Thyroid gland (tissue), 4 donors: ENCODE measurements at regions not wholly inside any gene's neighbourhood (a gene's known extent, or its start where the extent isn't known, plus 50 kb on each side); places are given as distances from the start of the nearest gene placed in this dataset.

Experiments used
- DNase-seq, 2 donors: peaks; one replicate each; pipeline ENCODE4 v3.0.0-alpha.2; 2019
- H3K27ac ChIP-seq, 3 donors: fragments of 200-600 bp; sonication (generic); 1 replicate in 2 of 3; 2 replicates in 1 of 3; pipeline ENCODE4 v1.5.1; 2016 to 2019; ENCODE audit warnings: mild to moderate bottlenecking in 1 of 3, moderate library complexity in 1 of 3
- H3K27me3 ChIP-seq: fragments of 200-600 bp; sonication (generic); one replicate; pipeline ENCODE4 v1.5.1; 2019
- H3K36me3 ChIP-seq, 2 donors: fragments of 200-600 bp; sonication (generic); one replicate each; pipeline ENCODE4 v1.5.1; 2016 to 2019
- H3K4me1 ChIP-seq, 2 donors: fragments of 200-600 bp; sonication (generic); one replicate each; pipeline ENCODE4 v1.5.1; 2017 to 2019
- H3K4me3 ChIP-seq, 3 donors: fragments of 200-600 bp; sonication (generic); replicated peaks in 1 of 3; 1 replicate in 2 of 3; 2 replicates in 1 of 3; pipeline ENCODE4 v1.5.1; 2016; ENCODE audit warnings: mild to moderate bottlenecking in 1 of 3
- H3K9me3 ChIP-seq: fragments of 200-600 bp; sonication (generic); one replicate; pipeline ENCODE4 v1.5.1; 2017
- POLR2A ChIP-seq, 2 donors: fragments of 450-650 bp; IDR thresholded peaks; one replicate each; pipeline ENCODE4 v1.6.1; 2017; ENCODE audit warnings: antibody characterized with exemption in 2 of 2, mild to moderate bottlenecking in 2 of 2, moderate library complexity in 1 of 2
- WGBS, 2 donors: methylation state at CpG; one replicate each; pipeline ENCODE4 v1.1.5; 2017; 5-methylcytosine and 5-hydroxymethylcytosine counted together
- intact Hi-C: fragments of 100-400 bp; cut with DNase I; formaldehyde crosslinking; loops from one replicate; pipeline ENCODE4 v1.15.1; 2023
- TF ChIP-seq, protein P1 (sequence below), 6 experiments: fragments of 200-600 bp in 3 of 6; fragments of 450-650 bp in 3 of 6; sonication (generic) in 3 of 6; IDR thresholded peaks; one replicate each; pipeline ENCODE4 v1.5.1; 2016 to 2019; ENCODE audit warnings: antibody characterized with exemption in 6 of 6, mild to moderate bottlenecking in 2 of 6, inconsistent platforms in 1 of 6, moderate library complexity in 1 of 6

GRCh38 chr4:156391325-156391653, 437.6 kb upstream of the CTSO start:
- H3K4me3 ChIP-seq = no peak overlapping the region
- no peaks in the 10 kb centered on the region for H3K4me1 ChIP-seq
- no peaks in the 10 kb centered on the region for H3K9me3 ChIP-seq
- no peaks in the 10 kb centered on the region for H3K36me3 ChIP-seq
- intact Hi-C loops = no loop called here
- WGBS, 2 donors = 79 to 89% methylated on average over 2 of the region's 2 CpGs
- no peak for TF ChIP-seq POLR2A (IDR thresholded peaks at IDR 0.05)
- TF ChIP-seq, protein P1, sequence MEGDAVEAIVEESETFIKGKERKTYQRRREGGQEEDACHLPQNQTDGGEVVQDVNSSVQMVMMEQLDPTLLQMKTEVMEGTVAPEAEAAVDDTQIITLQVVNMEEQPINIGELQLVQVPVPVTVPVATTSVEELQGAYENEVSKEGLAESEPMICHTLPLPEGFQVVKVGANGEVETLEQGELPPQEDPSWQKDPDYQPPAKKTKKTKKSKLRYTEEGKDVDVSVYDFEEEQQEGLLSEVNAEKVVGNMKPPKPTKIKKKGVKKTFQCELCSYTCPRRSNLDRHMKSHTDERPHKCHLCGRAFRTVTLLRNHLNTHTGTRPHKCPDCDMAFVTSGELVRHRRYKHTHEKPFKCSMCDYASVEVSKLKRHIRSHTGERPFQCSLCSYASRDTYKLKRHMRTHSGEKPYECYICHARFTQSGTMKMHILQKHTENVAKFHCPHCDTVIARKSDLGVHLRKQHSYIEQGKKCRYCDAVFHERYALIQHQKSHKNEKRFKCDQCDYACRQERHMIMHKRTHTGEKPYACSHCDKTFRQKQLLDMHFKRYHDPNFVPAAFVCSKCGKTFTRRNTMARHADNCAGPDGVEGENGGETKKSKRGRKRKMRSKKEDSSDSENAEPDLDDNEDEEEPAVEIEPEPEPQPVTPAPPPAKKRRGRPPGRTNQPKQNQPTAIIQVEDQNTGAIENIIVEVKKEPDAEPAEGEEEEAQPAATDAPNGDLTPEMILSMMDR (IDR thresholded peaks at IDR 0.05) = no peak
- no peak for DNase-seq
- H3K27ac ChIP-seq = no peak overlapping the region
- no peaks in the 10 kb centered on the region for H3K27me3 ChIP-seq

DNA sequence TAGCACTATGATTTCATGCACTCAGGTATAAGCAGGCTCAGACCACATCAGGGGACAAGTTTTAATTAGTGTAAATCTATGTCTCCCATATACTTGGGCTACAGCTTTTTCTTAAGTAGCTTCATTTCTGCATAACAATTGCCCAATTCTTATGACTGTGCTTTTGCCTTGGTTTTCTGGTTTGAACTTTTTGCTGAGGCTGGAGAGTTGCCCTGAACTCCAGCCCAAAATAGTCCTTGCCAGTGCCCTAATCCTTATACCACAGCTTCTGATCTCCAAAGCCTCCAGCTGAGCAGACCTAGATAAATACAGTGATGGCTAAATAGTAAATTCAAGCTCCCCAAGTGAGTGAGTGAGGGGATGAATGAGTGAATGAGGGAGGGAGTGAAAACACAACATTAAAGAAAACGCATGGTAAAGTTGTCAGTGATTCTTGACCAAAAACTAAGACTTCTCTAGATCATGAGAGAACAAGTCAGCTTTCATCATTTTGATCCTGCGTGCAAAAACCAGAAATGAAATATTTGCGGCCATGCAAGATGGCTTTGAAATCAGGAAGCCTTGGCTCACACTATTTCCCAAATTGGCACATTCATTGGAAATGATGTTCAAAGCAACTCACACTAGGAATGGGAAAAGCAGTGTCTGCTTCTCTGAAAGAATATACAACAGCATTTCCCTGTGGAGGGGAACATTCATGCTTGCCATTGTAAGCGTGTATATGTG, 437.1 kb upstream of the CTSO start:
- no peaks in the 10 kb centered on the region for H3K27me3 ChIP-seq
- no peak overlapping the region for H3K27ac ChIP-seq
- DNase-seq = no peak
- no peak overlapping the region for H3K4me3 ChIP-seq
- 85 to 93% methylated on average over 4 of the region's 4 CpGs for WGBS, 2 donors
- no peaks in the 10 kb centered on the region for H3K4me1 ChIP-seq
- H3K9me3 ChIP-seq = no peaks in the 10 kb centered on the region
- TF ChIP-seq, protein P1 (IDR thresholded peaks at IDR 0.05) = no peak
- no peak for TF ChIP-seq POLR2A (IDR thresholded peaks at IDR 0.05)
- intact Hi-C loops = no loop called here
- H3K36me3 ChIP-seq = no peaks in the 10 kb centered on the region

DNA sequence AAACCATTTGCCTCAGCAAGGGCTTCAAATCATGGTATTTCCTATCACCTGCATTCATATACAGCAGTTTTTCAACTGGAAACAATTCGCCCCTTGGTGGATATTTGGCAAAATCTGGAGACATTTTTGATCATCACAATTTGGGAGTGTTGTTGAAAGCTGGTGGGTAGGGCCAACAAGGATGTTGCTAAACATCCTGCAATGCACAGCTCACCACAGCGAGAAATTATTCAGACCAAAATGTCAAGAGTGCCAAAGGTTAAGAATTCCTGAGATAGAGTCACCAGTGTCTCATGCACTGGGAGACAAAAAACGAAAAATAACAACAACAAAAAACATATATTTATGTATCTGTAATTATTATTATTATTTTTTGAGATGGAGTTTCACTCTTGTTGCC, 435.2 kb upstream of the CTSO start:
- no peak overlapping the region for H3K27ac ChIP-seq
- no peak overlapping the region for H3K4me3 ChIP-seq
- WGBS, 2 donors = 74 to 84% methylated on average over 3 of the region's 3 CpGs
- no peak for DNase-seq
- TF ChIP-seq, protein P1 (IDR thresholded peaks at IDR 0.05) = no peak
- TF ChIP-seq POLR2A (IDR thresholded peaks at IDR 0.05) = no peak
- intact Hi-C loops = no loop called here
- no peaks in the 10 kb centered on the region for H3K27me3 ChIP-seq
- H3K9me3 ChIP-seq = no peaks in the 10 kb centered on the region
- H3K36me3 ChIP-seq = no peaks in the 10 kb centered on the region
- H3K4me1 ChIP-seq = no peaks in the 10 kb centered on the region

GRCh38 chr4:156378033-156378665, 424.5 kb upstream of the CTSO start:
- Histone ChIP-seq H3K27me3 (no peaks in the 10 kb centered on the region), H3K4me3 (no peak overlapping the region), H3K27ac (no peak overlapping the region), H3K9me3 (no peaks in the 10 kb centered on the region), H3K36me3 (no peaks in the 10 kb centered on the region), H3K4me1 (no peaks in the 10 kb centered on the region)
- WGBS, 2 donors = 79 to 85% methylated on average over 8 of the region's 8 CpGs
- peak; percentile 5 to 14 for DNase-seq
- intact Hi-C loops = no loop called here
- TF ChIP-seq, protein P1 (IDR thresholded peaks at IDR 0.05) = peak in 5 of 6 experiments; percentile 42 to 49 (median 47)
- no peak for TF ChIP-seq POLR2A (IDR thresholded peaks at IDR 0.05)

DNA sequence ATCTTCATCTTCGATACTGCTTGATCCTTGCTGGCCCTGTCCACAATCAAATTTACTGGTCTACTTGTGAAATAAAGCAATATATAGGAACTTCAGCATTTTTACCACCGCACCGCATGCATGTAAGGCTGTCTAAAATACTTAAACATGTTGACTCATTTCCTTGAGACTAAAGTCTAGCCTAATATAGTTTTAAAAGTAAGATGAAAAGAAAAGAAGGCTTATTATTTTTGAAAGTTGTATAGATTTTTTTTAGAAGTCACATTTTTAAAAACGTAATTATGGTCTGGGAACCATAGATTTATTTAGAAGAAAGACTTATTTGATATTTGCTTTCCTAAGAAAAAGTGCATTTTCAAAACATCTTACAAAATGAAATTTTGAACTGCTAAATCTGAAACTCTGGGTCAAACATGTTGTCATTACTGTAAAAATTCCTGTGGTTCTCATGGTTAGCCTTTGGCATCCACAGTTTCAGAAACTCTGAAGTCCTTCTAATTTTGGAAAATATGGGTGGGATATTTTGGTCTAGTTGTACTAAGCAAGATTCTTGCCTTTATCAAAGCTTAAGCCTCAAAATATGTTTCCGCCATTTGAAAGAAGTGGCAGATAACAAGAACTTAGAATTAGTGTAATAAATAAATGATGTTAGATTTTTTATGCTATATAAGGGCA, 423.5 kb upstream of the CTSO start:
- intact Hi-C loops = no loop called here
- no peak for DNase-seq
- Histone ChIP-seq H3K4me3 (no peak overlapping the region), H3K4me1 (no peaks in the 10 kb centered on the region), H3K27me3 (no peaks in the 10 kb centered on the region), H3K27ac (no peak overlapping the region), H3K36me3 (no peaks in the 10 kb centered on the region), H3K9me3 (no peaks in the 10 kb centered on the region)
- WGBS, 2 donors = 87 to 88% methylated on average over 5 of the region's 5 CpGs
- TF ChIP-seq POLR2A (IDR thresholded peaks at IDR 0.05) = no peak
- TF ChIP-seq, protein P1 (IDR thresholded peaks at IDR 0.05) = no peak
